Activated T-cell treated with anti-CD3 and anti-CD28 coated beads, Interleukin-2, amount 50 U/mL, for 72 hours (primary cell): ENCODE measurements at regions not wholly inside any gene's neighbourhood (a gene's known extent, or its start where the extent isn't known, plus 50 kb on each side); places are given as distances from the start of the nearest gene placed in this dataset.

ENCODE experiments used
- ATAC-seq, 2 donors: fragments of 150-1000 bp; cut with Tn5 transposase; replicated peaks in 1 of 2; 2 replicates each; pipeline ENCODE4 v1.10.0; 2021; ENCODE audit warnings: moderate library complexity in 2 of 2, mild to moderate bottlenecking in 1 of 2
- DNase-seq, 2 donors: peaks; one replicate each; pipeline ENCODE4 v3.0.0; 2021 to 2022; ENCODE audit warnings: mixed read lengths in 1 of 2
- H3K27ac Mint-ChIP-seq: one replicate; pipeline ENCODE4 v1.8.0; 2022; ENCODE audit warnings: mild to moderate bottlenecking, moderate library complexity, mixed read lengths
- H3K27me3 Mint-ChIP-seq: one replicate; pipeline ENCODE4 v1.8.0; 2022; ENCODE audit warnings: low read depth, mixed read lengths
- H3K36me3 Mint-ChIP-seq, 2 donors: one replicate each; pipeline ENCODE4 v1.8.0; 2022; ENCODE audit warnings: mixed read lengths in 2 of 2, mild to moderate bottlenecking in 1 of 2; ENCODE audit not compliant: insufficient read depth in 2 of 2
- H3K4me1 Mint-ChIP-seq: one replicate; pipeline ENCODE4 v1.8.0; 2022; ENCODE audit warnings: low read depth, mixed read lengths
- H3K4me3 Mint-ChIP-seq, 2 donors: one replicate each; pipeline ENCODE4 v1.8.0; 2022; ENCODE audit warnings: mild to moderate bottlenecking in 2 of 2, mixed read lengths in 2 of 2, moderate library complexity in 2 of 2
- H3K9me3 Mint-ChIP-seq, 2 donors: one replicate each; pipeline ENCODE4 v1.8.0; 2022; ENCODE audit warnings: mixed read lengths in 2 of 2

- Mint-ChIP-seq H3K27me3 (no peaks in the 10 kb centered on the region), H3K36me3 (peaks cover 0 to 5% of the 10 kb centered on the region in 2 donors), H3K9me3 (peaks cover 0 to 2% of the 10 kb centered on the region in 2 donors), H3K4me1 (no peaks in the 10 kb centered on the region), H3K27ac (no peak overlapping the region), H3K4me3 (no peak overlapping the region)
- DNase-seq (no peak), ATAC-seq (no peak)
Observed at GRCh38 chr5:110165366-110165765, 475.6 kb downstream of the MAN2A1 start.

DNA sequence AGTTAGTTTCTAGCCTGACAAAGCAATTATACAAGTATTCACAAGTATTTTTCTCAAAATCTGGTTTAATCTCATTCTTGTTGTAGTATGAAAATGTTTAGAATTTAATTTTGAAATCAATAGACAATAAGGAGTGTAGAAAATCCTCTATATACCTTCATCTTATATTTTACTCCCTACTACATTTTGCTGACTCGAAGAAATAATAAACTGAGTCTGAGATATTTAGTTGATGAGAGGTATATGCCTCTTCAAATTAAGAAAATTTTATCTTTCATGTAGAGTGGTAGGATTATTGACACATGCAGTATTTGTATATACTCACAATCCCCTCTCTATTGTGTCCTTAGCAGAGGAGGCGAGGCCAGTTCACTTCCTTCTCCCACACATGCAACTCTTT is 477.7 kb downstream of the MAN2A1 start:
- Mint-ChIP-seq H3K27me3 (no peaks in the 10 kb centered on the region), H3K4me3 (no peak overlapping the region), H3K36me3 (peaks cover 1 to 11% of the 10 kb centered on the region in 2 donors), H3K9me3 (peaks cover 4 to 6% of the 10 kb centered on the region in 2 donors), H3K4me1 (no peaks in the 10 kb centered on the region), H3K27ac (no peak overlapping the region)
- DNase-seq (no peak), ATAC-seq (no peak)

DNA sequence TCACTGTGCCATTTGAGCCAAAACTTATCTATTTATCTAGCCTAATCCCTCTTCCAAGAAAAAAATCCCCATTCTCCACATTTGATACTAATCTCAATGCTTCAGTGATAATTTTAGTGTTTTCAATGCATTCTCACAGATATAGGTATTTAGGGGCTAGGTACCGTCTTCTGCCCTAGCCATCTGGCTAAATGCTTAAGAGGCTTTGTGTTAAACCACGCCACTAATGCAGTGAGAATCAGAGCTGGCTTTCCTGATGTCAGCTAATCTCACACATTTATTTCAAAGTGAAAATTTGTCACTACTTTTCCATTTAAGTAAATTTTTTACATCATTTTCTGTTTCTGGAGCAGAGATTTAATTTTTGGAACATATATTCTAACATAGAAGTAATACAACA is 479.7 kb downstream of the MAN2A1 start:
- ATAC-seq (no peak), DNase-seq (no peak)
- H3K36me3 Mint-ChIP-seq: peaks cover 1 to 15% of the 10 kb centered on the region in 2 donors
- no peaks in the 10 kb centered on the region for H3K27me3 Mint-ChIP-seq
- no peak overlapping the region for H3K4me3 Mint-ChIP-seq
- peaks cover 4% of the 10 kb centered on the region in 2 donors for H3K9me3 Mint-ChIP-seq
- no peaks in the 10 kb centered on the region for H3K4me1 Mint-ChIP-seq
- no peak overlapping the region for H3K27ac Mint-ChIP-seq

DNA sequence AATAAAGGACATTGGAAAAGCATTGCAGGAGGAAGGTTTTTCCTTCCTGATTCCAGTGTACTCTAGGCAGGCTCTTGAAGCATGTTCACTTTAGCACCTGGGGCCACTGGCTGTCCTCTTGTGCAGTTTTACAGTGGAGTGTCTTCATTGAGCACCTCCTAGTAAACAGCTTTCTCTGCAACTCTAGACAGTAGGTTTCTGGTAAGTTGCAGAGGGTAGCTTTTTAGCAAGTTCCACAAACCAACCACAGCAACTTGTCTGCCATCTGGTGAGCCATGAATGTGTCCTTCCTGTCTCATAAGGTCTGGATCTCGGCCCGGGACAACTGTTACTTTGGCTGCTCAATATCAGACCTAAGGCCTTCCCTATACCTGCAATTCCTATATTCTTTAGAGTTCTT is 488.0 kb downstream of the MAN2A1 start:
- DNase-seq (no peak), ATAC-seq (no peak)
- no peak overlapping the region for H3K27ac Mint-ChIP-seq
- H3K36me3 Mint-ChIP-seq: peaks cover 0 to 3% of the 10 kb centered on the region in 2 donors
- H3K4me3 Mint-ChIP-seq: no peak overlapping the region
- peaks cover 0 to 1% of the 10 kb centered on the region in 2 donors for H3K9me3 Mint-ChIP-seq
- no peaks in the 10 kb centered on the region for H3K27me3 Mint-ChIP-seq
- H3K4me1 Mint-ChIP-seq: peaks cover 5% of the 10 kb centered on the region

- H3K36me3 Mint-ChIP-seq: peaks cover 0 to 2% of the 10 kb centered on the region in 2 donors
- ATAC-seq (no peak), DNase-seq (no peak)
- no peak overlapping the region for H3K27ac Mint-ChIP-seq
- H3K27me3 Mint-ChIP-seq: no peaks in the 10 kb centered on the region
- H3K9me3 Mint-ChIP-seq: peaks cover 1 to 3% of the 10 kb centered on the region in 2 donors
- peaks cover 5% of the 10 kb centered on the region for H3K4me1 Mint-ChIP-seq
- no peak overlapping the region for H3K4me3 Mint-ChIP-seq
Observed at GRCh38 chr5:110179321-110179720, 489.6 kb downstream of the MAN2A1 start.

- H3K27me3 Mint-ChIP-seq: no peaks in the 10 kb centered on the region
- DNase-seq (no peak), ATAC-seq (no peak)
- no peaks in the 10 kb centered on the region for H3K4me1 Mint-ChIP-seq
- H3K36me3 Mint-ChIP-seq: peaks cover 0 to 6% of the 10 kb centered on the region in 2 donors
- H3K27ac Mint-ChIP-seq: no peak overlapping the region
- H3K4me3 Mint-ChIP-seq: no peak overlapping the region
- peaks cover 2 to 6% of the 10 kb centered on the region in 2 donors for H3K9me3 Mint-ChIP-seq
Observed at GRCh38 chr5:110194191-110194590, 504.5 kb downstream of the MAN2A1 start.

- no peaks in the 10 kb centered on the region for H3K27me3 Mint-ChIP-seq
- no peak overlapping the region for H3K27ac Mint-ChIP-seq
- DNase-seq: no peak
- peaks cover 2 to 8% of the 10 kb centered on the region in 2 donors for H3K9me3 Mint-ChIP-seq
- H3K4me3 Mint-ChIP-seq: no peak overlapping the region
- H3K36me3 Mint-ChIP-seq: peaks cover 0 to 6% of the 10 kb centered on the region in 2 donors
- no peak for ATAC-seq
- no peaks in the 10 kb centered on the region for H3K4me1 Mint-ChIP-seq
Observed at GRCh38 chr5:110195288-110195687, 505.6 kb downstream of the MAN2A1 start.

DNA sequence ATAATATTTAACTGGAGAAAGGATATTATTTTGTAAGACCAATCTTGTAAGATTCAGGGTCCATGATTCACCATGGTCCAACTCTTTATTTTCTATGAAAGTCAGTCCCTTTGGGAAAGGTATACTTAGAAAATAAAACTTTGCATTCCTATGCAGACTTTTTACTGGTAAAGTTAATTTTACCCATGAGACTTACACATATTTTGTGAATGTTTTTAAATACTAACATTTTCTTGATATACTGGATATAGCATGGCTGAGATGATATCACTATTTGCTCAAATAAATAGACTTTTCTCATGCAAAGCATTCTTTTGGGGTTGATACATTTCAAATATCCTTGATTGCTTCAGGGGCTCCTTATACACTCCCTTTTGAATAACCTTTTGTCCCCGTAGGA is 512.1 kb downstream of the MAN2A1 start:
- Mint-ChIP-seq H3K9me3 (peaks cover 0 to 6% of the 10 kb centered on the region in 2 donors), H3K4me1 (no peaks in the 10 kb centered on the region), H3K27me3 (no peaks in the 10 kb centered on the region), H3K27ac (no peak overlapping the region), H3K4me3 (no peak overlapping the region), H3K36me3 (peaks cover 0 to 4% of the 10 kb centered on the region in 2 donors)
- no peak for ATAC-seq
- no peak for DNase-seq

GRCh38 chr5:110203661-110204060 is 513.9 kb downstream of the MAN2A1 start:
- H3K27ac Mint-ChIP-seq: no peak overlapping the region
- ATAC-seq (no peak), DNase-seq (no peak)
- H3K4me1 Mint-ChIP-seq: no peaks in the 10 kb centered on the region
- H3K9me3 Mint-ChIP-seq: peaks cover 0 to 6% of the 10 kb centered on the region in 2 donors
- H3K36me3 Mint-ChIP-seq: peaks cover 1 to 4% of the 10 kb centered on the region in 2 donors
- H3K4me3 Mint-ChIP-seq: no peak overlapping the region
- no peaks in the 10 kb centered on the region for H3K27me3 Mint-ChIP-seq

GRCh38 chr5:110209401-110209800 is 517.1 kb downstream of the TMEM232 start:
- Mint-ChIP-seq H3K4me3 (no peak overlapping the region), H3K4me1 (no peaks in the 10 kb centered on the region), H3K27ac (no peak overlapping the region), H3K36me3 (peaks cover 1 to 4% of the 10 kb centered on the region in 2 donors), H3K9me3 (peaks cover 4 to 10% of the 10 kb centered on the region in 2 donors), H3K27me3 (no peaks in the 10 kb centered on the region)
- ATAC-seq (no peak), DNase-seq (no peak)

DNA sequence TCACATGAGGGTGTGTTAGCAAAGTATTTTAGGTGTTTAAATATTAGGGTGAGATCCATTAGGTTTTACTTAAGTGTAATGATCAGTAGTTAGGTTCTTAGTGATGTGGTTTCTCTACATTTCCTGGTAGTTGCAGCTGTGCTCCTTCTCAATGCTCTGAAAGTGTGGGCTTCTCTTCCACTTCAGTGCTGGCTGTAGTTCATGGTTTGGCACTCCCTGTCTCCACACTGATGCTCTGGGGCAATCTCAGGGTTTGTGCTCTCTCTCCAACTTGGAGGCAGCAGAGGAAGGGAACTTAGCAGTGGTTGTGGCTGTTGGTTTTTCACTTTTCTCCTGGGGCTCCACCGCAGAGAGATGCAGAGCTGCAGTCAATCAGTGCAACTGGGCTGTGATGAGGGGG is 507.5 kb downstream of the TMEM232 start:
- Mint-ChIP-seq H3K27me3 (no peaks in the 10 kb centered on the region), H3K4me1 (no peaks in the 10 kb centered on the region), H3K36me3 (peaks cover 31 to 33% of the 10 kb centered on the region in 2 donors), H3K9me3 (peaks cover 32 to 33% of the 10 kb centered on the region in 2 donors), H3K4me3 (no peak overlapping the region), H3K27ac (no peak overlapping the region)
- no peak for DNase-seq
- no peak for ATAC-seq

- Mint-ChIP-seq H3K27me3 (no peaks in the 10 kb centered on the region), H3K27ac (no peak overlapping the region), H3K4me3 (no peak overlapping the region), H3K4me1 (no peaks in the 10 kb centered on the region), H3K36me3 (peaks cover 31 to 33% of the 10 kb centered on the region in 2 donors), H3K9me3 (peaks cover 31 to 32% of the 10 kb centered on the region in 2 donors)
- no peak for ATAC-seq
- DNase-seq: no peak
Observed at GRCh38 chr5:110219769-110220168, 506.7 kb downstream of the TMEM232 start.

DNA sequence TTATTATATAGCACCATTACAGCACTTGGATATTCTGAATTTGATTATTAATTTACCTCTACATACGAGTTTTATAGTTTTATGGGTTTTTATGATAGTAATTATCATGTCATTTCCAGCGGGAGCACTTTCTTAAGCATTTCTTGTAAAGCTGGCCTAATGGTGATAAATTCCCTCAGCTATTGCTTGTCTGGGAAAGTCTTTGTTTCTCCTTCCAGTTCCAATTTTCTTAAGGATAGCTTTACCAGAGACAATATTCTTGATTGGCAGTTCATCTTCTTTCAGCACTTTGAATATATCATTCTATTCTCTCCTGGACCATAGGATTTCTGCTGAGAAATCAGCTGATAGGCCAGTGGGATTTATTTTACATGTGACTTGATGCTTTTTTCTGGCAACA is 505.4 kb downstream of the TMEM232 start:
- no peak for DNase-seq
- no peak overlapping the region for H3K27ac Mint-ChIP-seq
- H3K4me3 Mint-ChIP-seq: no peak overlapping the region
- H3K36me3 Mint-ChIP-seq: peaks cover 26 to 29% of the 10 kb centered on the region in 2 donors
- peaks cover 24 to 27% of the 10 kb centered on the region in 2 donors for H3K9me3 Mint-ChIP-seq
- no peaks in the 10 kb centered on the region for H3K4me1 Mint-ChIP-seq
- no peak for ATAC-seq
- no peaks in the 10 kb centered on the region for H3K27me3 Mint-ChIP-seq

- Mint-ChIP-seq H3K4me3 (no peak overlapping the region), H3K36me3 (peaks cover 18% of the 10 kb centered on the region in 2 donors), H3K27ac (no peak overlapping the region), H3K4me1 (no peaks in the 10 kb centered on the region), H3K27me3 (no peaks in the 10 kb centered on the region), H3K9me3 (peaks cover 12 to 15% of the 10 kb centered on the region in 2 donors)
- ATAC-seq (no peak), DNase-seq (no peak)
Observed at GRCh38 chr5:110224050-110224449, 502.4 kb downstream of the TMEM232 start.
